GM21723 (cell line): ENCODE measurements at regions not wholly inside any gene's neighbourhood (a gene's known extent, or its start where the extent isn't known, plus 50 kb on each side); places are given as distances from the start of the nearest gene placed in this dataset.
A peak's percentile ranks its signal among the peaks of the same experiment; 100 is the strongest.
"Not testable (repeated sequence)": the region's sequence is repeated elsewhere in the genome, so short reads cannot be mapped to it uniquely, and the experiment has no call there.

Source experiments
- ATAC-seq: cut with Tn5 transposase; IDR thresholded peaks from one replicate; pipeline ENCODE4 v1.9.1; 2021; ENCODE audit warnings: mild to moderate bottlenecking, moderate library complexity; ENCODE audit not compliant: unreplicated experiment

GRCh38 chr6:88458662-88459061 is 292.5 kb upstream of the CNR1 start:
- no peak for ATAC-seq

- no peak for ATAC-seq
Observed at GRCh38 chr6:88456221-88456859, 290.2 kb upstream of the CNR1 start.

- no peak for ATAC-seq
Observed at GRCh38 chr6:88455317-88455716, 289.2 kb upstream of the CNR1 start.

DNA sequence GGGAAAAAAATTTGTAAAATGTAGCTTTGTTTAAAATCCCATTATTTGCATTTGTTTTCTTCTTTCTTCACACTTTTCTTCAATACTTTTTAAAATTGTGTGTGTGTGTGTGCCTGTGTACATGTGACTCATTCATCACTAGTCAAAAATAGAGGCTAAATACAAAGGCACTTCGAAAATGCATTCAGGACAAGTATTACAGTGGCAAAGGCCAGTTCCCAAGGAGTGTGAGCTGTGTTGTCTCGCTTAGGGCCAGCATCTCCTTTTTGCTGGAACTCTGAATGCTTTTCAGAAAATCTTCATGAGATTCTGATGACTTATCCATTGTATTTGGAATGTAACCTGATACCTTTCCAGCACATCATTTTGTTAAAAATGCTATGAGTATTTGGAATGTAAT is 288.5 kb upstream of the CNR1 start:
- no peak for ATAC-seq

GRCh38 chr6:88449770-88450169 is 283.6 kb upstream of the CNR1 start:
- no peak for ATAC-seq

GRCh38 chr6:88445188-88445965 is 279.2 kb upstream of the CNR1 start:
- ATAC-seq = no peak

DNA sequence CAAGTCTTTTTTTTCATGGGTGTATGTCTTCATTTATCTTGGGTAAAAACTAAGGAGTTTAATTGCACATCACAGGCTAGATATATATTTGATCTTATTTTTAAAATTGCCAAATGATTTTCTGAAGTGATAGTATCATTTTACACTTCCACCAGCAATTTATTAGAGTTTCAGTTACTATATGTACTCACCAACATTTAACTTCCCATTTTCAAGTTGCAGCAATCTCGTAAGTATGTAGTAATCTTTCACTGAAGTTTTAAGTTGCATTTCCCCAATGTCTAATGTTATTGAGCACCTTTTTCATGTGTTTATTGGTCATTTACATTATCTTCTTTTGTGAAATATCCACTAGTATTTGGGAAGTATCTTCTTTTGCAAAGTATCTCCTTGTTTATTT is 277.4 kb upstream of the CNR1 start:
- ATAC-seq = peak; percentile 68

DNA sequence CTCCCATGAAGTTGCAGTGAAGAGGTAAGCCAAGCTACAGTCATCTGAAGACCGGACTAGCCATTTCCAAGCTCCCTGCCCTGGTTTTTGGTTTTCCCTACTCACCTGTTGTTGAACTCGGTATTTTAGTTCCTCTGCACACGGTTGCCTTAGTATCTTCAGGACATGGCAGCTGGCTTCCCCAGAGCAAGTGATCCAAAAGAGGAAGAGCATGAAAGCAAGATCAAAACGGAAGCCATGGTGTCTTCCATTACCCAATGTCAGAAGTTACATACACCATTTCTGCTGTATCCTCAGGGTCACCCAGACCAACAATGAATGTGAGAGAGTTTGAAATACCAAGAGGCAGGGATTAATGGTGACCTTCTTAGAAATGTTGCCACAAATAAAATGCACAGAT is 276.6 kb upstream of the CNR1 start:
- ATAC-seq = no peak

DNA sequence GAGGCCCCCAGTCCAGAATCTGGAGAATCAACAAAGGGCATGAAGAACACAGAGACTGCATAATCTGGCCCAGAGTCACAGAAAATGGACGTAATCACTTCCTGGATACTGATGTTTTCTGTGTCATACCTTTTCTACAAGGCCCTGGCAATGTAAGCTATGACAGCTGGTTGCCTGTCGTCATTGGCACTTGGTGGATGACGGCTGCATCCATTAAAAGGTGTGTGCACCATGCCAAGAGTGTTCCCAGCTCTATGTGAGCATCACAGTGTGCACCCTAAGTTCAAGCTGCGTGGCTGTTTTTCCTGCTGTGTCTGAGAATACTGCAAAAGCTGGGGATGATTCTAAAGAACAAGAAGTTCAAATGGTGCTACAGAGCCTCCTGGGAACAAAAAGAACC is 275.2 kb upstream of the CNR1 start:
- ATAC-seq = no peak

DNA sequence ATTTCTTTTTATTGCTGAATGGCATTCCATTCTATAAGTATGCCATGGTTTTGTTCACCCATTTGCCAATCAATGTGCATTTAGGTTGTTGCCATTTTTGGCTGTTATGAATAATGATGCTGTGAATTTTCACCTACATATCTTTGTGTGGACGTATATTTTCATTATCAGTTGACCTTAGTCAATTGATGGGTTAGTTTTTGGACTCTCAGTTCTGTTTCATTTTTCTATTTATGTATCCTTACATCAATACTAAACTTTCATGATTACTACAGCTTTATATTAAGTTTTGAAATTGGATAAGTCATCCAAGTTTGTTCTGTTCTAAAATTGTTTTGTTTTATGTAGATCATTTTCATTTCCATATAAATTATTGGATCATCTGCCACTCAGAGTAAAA is 261.9 kb upstream of the CNR1 start:
- no peak for ATAC-seq

GRCh38 chr6:88426005-88426404 is 259.9 kb upstream of the CNR1 start:
- no peak for ATAC-seq

GRCh38 chr6:88422831-88423230 is 256.7 kb upstream of the CNR1 start:
- ATAC-seq = no peak

GRCh38 chr6:88420967-88421488 is 254.9 kb upstream of the CNR1 start:
- ATAC-seq = not testable (repeated sequence)

DNA sequence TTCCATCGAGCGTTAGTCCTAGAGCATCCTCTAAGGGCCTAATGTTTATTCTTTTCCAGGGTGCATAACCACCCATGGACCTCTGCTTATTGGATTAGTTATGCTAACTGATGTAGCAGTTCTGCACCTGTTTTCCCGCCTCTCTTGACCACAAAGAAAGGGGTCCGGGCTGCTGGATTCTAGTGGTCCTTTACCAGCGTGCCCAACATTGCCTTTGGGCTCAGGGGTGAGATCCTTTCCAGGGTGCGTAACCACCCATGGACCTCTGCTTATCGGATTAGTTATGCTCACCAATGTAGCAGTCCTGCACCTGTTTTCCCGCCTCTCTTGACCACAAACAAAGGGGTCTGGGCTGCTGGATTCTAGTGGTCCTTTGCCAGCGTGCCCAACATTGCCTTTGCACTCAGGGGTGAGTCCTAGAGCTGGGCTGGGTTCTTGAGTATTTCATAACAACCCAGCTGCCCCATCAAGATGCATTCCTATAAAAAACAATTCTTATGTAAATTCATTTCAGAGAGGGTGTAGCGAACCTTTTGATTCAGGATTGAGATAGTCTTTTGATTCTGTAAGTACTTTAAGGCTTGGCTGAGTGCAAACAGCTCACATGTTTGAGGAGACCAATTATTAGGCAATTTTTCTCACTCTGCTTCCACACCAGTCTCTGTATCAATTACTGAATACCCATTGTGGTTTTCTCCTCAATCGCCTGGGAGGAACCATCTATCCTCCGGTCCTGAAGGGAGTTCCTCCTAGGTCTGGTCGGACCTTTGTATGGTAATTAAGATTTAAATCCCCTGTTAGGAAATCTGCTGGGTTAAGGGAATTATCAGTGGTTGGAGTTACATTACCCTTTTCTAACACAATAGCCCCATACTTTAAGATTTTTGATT is 253.0 kb upstream of the CNR1 start:
- not testable (repeated sequence) for ATAC-seq

GRCh38 chr6:88417361-88417760 is 251.2 kb upstream of the CNR1 start:
- ATAC-seq = not testable (repeated sequence)

GRCh38 chr6:88413459-88413858 is 247.3 kb upstream of the CNR1 start:
- ATAC-seq = no peak

DNA sequence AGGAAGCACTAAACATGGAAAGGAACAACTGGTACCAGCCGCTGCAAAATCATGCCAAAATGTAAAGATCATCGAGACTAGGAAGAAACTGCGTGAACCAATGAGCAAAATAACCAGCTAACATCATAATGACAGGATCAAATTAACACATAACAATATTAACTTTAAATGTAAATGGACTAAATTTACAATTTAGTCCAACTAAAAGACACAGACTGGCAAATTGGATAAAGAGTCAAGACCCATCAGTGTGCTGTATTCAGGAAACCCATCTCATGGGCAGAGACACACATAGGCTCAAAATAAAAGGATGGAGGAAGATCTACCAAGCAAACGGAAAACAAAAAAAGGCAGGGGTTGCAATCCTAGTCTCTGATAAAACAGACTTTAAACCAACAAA is 242.2 kb upstream of the CNR1 start:
- not testable (repeated sequence) for ATAC-seq

GRCh38 chr6:88406674-88407073 is 240.5 kb upstream of the CNR1 start:
- not testable (repeated sequence) for ATAC-seq

GRCh38 chr6:88403486-88403885 is 237.3 kb upstream of the CNR1 start:
- no peak for ATAC-seq

GRCh38 chr6:88402909-88403308 is 236.8 kb upstream of the CNR1 start:
- no peak for ATAC-seq

GRCh38 chr6:88390998-88391397 is 224.9 kb upstream of the CNR1 start:
- not testable (repeated sequence) for ATAC-seq
